Body of pancreas (tissue), 4 donors: ENCODE measurements at regions not wholly inside any gene's neighbourhood (a gene's known extent, or its start where the extent isn't known, plus 50 kb on each side); places are given as distances from the start of the nearest gene placed in this dataset.
"Not testable (repeated sequence)": the region's sequence is repeated elsewhere in the genome, so short reads cannot be mapped to it uniquely, and the experiment has no call there.

Experiments used
- ATAC-seq: fragments of 150-250 bp; one replicate; pipeline ENCODE4 v1.9.1; 2016
- DNase-seq, 4 donors: peaks; one replicate each; pipeline ENCODE4 v3.0.0-alpha.2; 2019
- H3K27ac ChIP-seq, 4 donors: fragments of 200-600 bp; sonication (generic); 1 replicate in 3 of 4; 2 replicates in 1 of 4; pipeline versions ENCODE4 v1.5.1 to v1.6.1; 2016 to 2019; ENCODE audit warnings: mild to moderate bottlenecking in 1 of 4, mixed read lengths in 1 of 4, moderate library complexity in 1 of 4
- H3K27me3 ChIP-seq, 2 donors: fragments of 200-600 bp; sonication (generic); one replicate each; pipeline ENCODE4 v1.6.0; 2016; ENCODE audit warnings: mild to moderate bottlenecking in 1 of 2
- H3K36me3 ChIP-seq, 2 donors: fragments of 200-600 bp; sonication (generic); replicated peaks in 1 of 2; 2 replicates each; pipeline ENCODE4 v1.5.1; 2016; ENCODE audit warnings: low read depth in 2 of 2; ENCODE audit not compliant: insufficient read depth in 1 of 2
- H3K4me1 ChIP-seq: fragments of 200-600 bp; sonication (generic); one replicate; pipeline ENCODE4 v1.6.0; 2016
- H3K4me3 ChIP-seq, 2 donors: fragments of 200-600 bp; sonication (generic); 1 replicate in 1 of 2; 2 replicates in 1 of 2; pipeline ENCODE4 v1.5.1; 2016 to 2019
- H3K9me3 ChIP-seq, 3 donors: fragments of 200-600 bp; sonication (generic); 1 replicate in 2 of 3; 2 replicates in 1 of 3; pipeline ENCODE4 v1.5.1; 2016
- POLR2A ChIP-seq, 3 donors: fragments of 450-650 bp; IDR thresholded peaks; one replicate each; pipeline ENCODE4 v1.6.1; 2016; ENCODE audit warnings: antibody characterized with exemption in 3 of 3, mild to moderate bottlenecking in 2 of 3
- WGBS, 2 donors: methylation state at CpG; one replicate each; pipeline ENCODE4 v1.1.5; 2017; 5-methylcytosine and 5-hydroxymethylcytosine counted together
- intact Hi-C: fragments of 100-400 bp; cut with DNase I; formaldehyde crosslinking; loops from one replicate; pipeline ENCODE4 v1.15.1; 2023
- TF ChIP-seq, protein P1 (sequence below), 7 experiments: fragments of 450-650 bp in 4 of 7; fragments of 200-600 bp in 3 of 7; sonication (generic) in 3 of 7; IDR thresholded peaks; one replicate each; pipeline ENCODE4 v1.5.1; 2016 to 2019; ENCODE audit warnings: antibody characterized with exemption in 7 of 7

DNA sequence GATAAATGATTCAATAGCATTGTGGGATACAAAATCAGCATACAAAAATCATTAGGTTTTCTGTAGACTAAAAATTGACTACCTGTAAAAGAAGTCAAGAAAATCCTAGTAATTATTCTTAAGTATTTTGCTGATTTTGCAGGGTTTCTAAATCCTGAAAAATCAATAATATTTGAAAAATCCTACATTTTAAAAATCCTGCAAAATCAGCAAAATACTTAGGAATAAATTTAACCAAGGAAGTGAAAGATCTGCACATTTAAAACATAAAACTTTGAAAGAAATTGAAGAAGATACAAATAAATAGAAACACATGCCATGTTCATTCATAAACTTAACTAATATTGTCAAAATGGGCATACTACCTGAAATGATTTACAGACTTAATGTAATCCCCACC, 517.7 kb downstream of the RERGL start:
- Histone ChIP-seq H3K36me3 (no peaks in the 10 kb centered on the region), H3K4me3 (no peak overlapping the region), H3K27ac (no peak overlapping the region), H3K27me3 (no peaks in the 10 kb centered on the region), H3K9me3 (no peaks in the 10 kb centered on the region), H3K4me1 (no peaks in the 10 kb centered on the region)
- ATAC-seq (no peak), DNase-seq (no peak)
- TF ChIP-seq, protein P1, sequence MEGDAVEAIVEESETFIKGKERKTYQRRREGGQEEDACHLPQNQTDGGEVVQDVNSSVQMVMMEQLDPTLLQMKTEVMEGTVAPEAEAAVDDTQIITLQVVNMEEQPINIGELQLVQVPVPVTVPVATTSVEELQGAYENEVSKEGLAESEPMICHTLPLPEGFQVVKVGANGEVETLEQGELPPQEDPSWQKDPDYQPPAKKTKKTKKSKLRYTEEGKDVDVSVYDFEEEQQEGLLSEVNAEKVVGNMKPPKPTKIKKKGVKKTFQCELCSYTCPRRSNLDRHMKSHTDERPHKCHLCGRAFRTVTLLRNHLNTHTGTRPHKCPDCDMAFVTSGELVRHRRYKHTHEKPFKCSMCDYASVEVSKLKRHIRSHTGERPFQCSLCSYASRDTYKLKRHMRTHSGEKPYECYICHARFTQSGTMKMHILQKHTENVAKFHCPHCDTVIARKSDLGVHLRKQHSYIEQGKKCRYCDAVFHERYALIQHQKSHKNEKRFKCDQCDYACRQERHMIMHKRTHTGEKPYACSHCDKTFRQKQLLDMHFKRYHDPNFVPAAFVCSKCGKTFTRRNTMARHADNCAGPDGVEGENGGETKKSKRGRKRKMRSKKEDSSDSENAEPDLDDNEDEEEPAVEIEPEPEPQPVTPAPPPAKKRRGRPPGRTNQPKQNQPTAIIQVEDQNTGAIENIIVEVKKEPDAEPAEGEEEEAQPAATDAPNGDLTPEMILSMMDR (IDR thresholded peaks at IDR 0.05): no peak
- TF ChIP-seq POLR2A (IDR thresholded peaks at IDR 0.05): no peak
- intact Hi-C loops: no loop called here

DNA sequence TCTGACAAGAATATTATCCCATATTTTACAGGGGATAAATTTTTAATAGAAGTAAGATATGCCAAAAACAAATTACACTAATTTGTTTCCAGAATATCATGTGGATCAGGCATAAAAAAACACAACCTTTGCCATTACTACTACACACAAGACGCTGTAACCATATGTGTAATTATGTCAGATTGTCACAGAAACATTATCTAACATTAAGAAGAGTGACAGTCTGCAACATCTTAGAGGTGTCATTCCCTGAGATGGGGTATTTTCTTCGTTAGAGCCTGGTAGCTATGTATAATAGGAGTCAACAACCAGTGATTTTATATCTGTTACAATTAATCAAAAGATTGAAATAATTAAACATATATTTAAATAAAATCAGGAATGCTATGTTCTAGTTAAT, 518.9 kb downstream of the RERGL start:
- no peaks in the 10 kb centered on the region for H3K4me1 ChIP-seq
- H3K4me3 ChIP-seq: no peak overlapping the region
- ATAC-seq (no peak), DNase-seq (no peak)
- intact Hi-C loops: no loop called here
- H3K27ac ChIP-seq: no peak overlapping the region
- no peaks in the 10 kb centered on the region for H3K27me3 ChIP-seq
- TF ChIP-seq POLR2A (IDR thresholded peaks at IDR 0.05): no peak
- TF ChIP-seq, protein P1 (IDR thresholded peaks at IDR 0.05): no peak
- H3K36me3 ChIP-seq: no peaks in the 10 kb centered on the region
- 48 to 54% methylated on average over 2 of the region's 2 CpGs for WGBS, 2 donors
- no peaks in the 10 kb centered on the region for H3K9me3 ChIP-seq

DNA sequence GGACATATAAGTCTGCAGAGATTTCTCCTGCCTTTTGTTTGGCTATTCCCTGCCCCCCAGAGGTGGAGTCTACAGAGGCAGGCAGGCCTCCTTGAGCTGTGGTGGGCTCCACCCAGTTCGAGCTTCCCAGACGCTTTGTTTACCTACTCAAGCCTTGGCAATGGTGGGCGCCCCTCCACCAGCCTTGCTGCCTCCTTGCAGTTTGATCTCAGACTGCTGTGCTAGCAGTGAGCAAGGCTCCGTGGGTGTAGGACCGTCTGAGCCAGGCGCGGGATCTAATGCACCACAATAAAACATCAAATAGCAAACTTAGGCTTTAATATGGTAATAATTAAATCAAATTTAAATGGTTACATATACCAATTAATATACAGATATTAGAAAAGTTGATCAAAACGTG, 525.4 kb downstream of the RERGL start:
- DNase-seq, H3K4me1 ChIP-seq, H3K36me3 ChIP-seq, H3K9me3 ChIP-seq, H3K27me3 ChIP-seq, H3K4me3 ChIP-seq, intact Hi-C loops, ATAC-seq, H3K27ac ChIP-seq: not testable (repeated sequence)
- WGBS, 2 donors: 54 to 62% methylated on average over 8 of the region's 8 CpGs

DNA sequence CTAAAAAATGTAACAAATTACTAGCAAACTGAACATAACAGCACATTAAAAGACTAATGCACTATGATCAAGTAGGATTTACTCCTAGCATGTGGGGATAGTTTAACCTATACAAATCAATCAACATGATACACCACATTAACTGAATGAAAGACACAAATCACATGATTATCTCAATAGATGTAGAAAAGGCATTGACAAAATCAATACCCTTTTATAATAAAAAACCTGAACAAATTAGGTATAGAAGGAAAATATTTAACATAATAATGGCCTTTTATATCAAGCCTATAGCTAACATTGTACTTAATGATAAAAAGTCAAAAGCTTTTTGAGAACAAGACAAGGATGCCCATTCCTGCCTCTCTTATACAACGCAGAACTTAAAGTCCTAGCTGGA, 540.0 kb downstream of the RERGL start:
- 54 to 88% methylated on average over 1 of the region's 1 CpG for WGBS, 2 donors
- peaks cover 0 to 10% (median 0%) of the 10 kb centered on the region in 3 donors for H3K9me3 ChIP-seq
- intact Hi-C loops: no loop called here

DNA sequence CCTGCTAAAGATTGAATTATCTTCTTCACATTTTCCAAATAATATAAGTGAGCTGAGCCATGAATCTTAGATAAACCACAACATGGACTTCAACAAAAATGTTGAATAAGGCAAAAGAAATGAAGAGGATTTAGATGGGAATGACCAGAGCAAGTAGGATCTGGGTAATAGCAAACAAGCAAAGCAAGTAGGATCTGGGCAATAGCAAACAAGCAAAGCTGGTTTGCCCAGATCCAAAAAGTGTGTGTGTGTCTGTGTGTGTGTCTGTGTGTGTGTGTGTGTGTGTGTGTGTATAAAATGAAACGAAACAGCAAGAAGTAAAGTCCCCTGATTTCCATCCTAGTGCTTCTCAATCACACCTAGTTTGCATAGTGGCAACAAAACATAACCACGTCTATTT, 549.1 kb downstream of the RERGL start:
- Histone ChIP-seq H3K27me3 (no peaks in the 10 kb centered on the region), H3K27ac (no peak overlapping the region), H3K4me1 (no peaks in the 10 kb centered on the region), H3K36me3 (no peaks in the 10 kb centered on the region), H3K9me3 (peaks cover 0 to 23% (median 0%) of the 10 kb centered on the region in 3 donors), H3K4me3 (no peak overlapping the region)
- intact Hi-C loops: no loop called here
- WGBS, 2 donors: 35 to 41% methylated on average over 2 of the region's 2 CpGs
- ATAC-seq (no peak), DNase-seq (no peak)
- no peak for TF ChIP-seq POLR2A (IDR thresholded peaks at IDR 0.05)
- TF ChIP-seq, protein P1 (IDR thresholded peaks at IDR 0.05): no peak

More for the DNA sequence above, 540.0 kb downstream of the RERGL start:
- Histone ChIP-seq H3K27ac (no peak overlapping the region), H3K27me3 (no peaks in the 10 kb centered on the region), H3K36me3 (no peaks in the 10 kb centered on the region), H3K4me3 (no peak overlapping the region), H3K4me1 (no peaks in the 10 kb centered on the region)
- DNase-seq (no peak), ATAC-seq (no peak)
- TF ChIP-seq, protein P1 (IDR thresholded peaks at IDR 0.05): no peak
- TF ChIP-seq POLR2A (IDR thresholded peaks at IDR 0.05): no peak
